ENCODE measurements at regions not wholly inside any gene's neighbourhood (a gene's known extent, or its start where the extent isn't known, plus 50 kb on each side); places are given as distances from the start of the nearest gene placed in this dataset.

DNA sequence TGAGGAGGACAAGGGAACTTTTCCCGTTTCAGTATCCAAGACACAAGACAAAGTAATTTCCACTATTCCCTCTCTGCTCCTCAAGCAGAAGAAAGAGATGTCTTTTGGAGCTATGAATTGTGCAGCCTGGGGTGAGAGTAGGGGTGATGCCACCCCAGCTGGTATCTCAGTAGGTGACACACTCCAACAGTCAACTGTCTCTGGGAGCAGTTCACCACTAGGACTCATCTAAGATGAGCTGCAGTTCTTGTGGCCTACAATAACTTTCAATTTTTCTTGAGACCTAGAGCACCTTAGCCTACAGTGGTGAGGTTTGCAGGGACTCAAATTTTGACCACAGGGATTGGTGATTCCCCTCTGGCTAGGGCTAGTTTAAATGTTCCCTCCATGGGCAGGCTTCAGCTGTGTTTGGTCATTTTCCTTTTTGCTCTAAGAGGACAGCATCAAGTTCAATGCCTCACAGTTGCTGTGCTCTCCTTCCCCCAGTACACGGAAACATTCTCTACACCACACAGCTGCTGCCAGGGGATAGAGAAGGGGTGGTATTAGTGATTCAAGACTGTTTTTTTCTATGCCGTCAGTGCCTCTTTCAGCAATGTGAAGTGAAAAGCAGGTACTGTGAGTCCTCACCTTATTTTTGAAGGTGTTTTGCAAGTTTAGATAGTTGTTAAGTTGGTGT is 278.6 kb upstream of the RORB start:
- TF ChIP-seq CTCF (IDR thresholded peaks at IDR 0.05): no peak
- no peak for TF ChIP-seq EP300 (IDR thresholded peaks at IDR 0.05)
- no peak for TF ChIP-seq POLR2AphosphoS5 (IDR thresholded peaks at IDR 0.05)
- no peak for TF ChIP-seq POLR2A (IDR thresholded peaks at IDR 0.05)

All from stomach (tissue), 4 donors.